Mucosa of descending colon (tissue), 3 donors: ENCODE measurements at regions not wholly inside any gene's neighbourhood (a gene's known extent, or its start where the extent isn't known, plus 50 kb on each side); places are given as distances from the start of the nearest gene placed in this dataset.

Experiments
- ATAC-seq: fragments of 200-7000 bp; cut with Tn5 transposase; one replicate; pipeline ENCODE4 v1.9.1; 2020; ENCODE audit warnings: mild to moderate bottlenecking, moderate library complexity
- DNase-seq, 3 donors: peaks; one replicate each; pipeline ENCODE4 v3.0.0-alpha.2; 2020
- H3K36me3 ChIP-seq: fragments of 200-600 bp; one replicate; pipeline ENCODE4 v1.8.0; 2021; ENCODE audit warnings: low read depth, mild to moderate bottlenecking
- H3K4me1 ChIP-seq: fragments of 200-600 bp; one replicate; pipeline ENCODE4 v1.8.0; 2021; ENCODE audit warnings: low read depth, mild to moderate bottlenecking
- H3K4me3 ChIP-seq: fragments of 200-600 bp; one replicate; pipeline ENCODE4 v1.8.0; 2021; ENCODE audit warnings: mild to moderate bottlenecking
- H3K9me3 ChIP-seq: fragments of 200-600 bp; one replicate; pipeline ENCODE4 v1.8.0; 2021; ENCODE audit warnings: mild to moderate bottlenecking
- intact Hi-C, 2 donors: fragments of 100-400 bp; cut with DNase I in 1 of 2; cut with micrococcal nuclease in 1 of 2; formaldehyde crosslinking; loops; one replicate each; pipeline versions ENCODE4 v1.11.0 to v1.11.1; 2022; cut with DNase I, micrococcal nuclease
- TF ChIP-seq, protein P1 (sequence below): fragments of 200-600 bp; IDR thresholded peaks from one replicate; pipeline ENCODE4 v1.8.0; 2022; ENCODE audit warnings: antibody characterized with exemption, mild to moderate bottlenecking
- donor health status: DM: no; HTN: no; CAD: no; lungs with moderate emphysema.
- donor health status: DM: no; HTN: no; CAD: no.
- donor health status: DM: no; HTN: yes; CAD: no.

DNA sequence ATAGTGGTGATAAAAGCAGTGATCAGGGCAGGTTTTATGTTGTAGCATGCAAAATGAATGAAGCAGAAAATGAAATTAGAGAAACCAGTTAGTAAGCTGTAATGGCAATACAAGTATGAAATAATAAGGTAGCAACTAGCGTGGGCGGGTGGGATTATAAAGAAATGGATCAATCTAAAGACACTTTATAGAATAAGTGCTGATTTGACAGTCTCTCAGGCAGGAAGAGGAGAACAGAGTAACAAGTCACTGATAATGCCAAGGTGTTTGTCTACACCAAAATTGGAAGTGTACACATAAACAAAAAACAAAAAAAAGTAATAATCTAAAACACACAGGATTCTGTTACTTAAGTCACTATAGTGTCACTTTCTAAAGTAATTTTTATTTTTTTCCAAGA is 51.0 kb upstream of the PCBP1 start:
- intact Hi-C loops = no loop called here
- ATAC-seq (no peak), DNase-seq (no peak)
- TF ChIP-seq, protein P1, sequence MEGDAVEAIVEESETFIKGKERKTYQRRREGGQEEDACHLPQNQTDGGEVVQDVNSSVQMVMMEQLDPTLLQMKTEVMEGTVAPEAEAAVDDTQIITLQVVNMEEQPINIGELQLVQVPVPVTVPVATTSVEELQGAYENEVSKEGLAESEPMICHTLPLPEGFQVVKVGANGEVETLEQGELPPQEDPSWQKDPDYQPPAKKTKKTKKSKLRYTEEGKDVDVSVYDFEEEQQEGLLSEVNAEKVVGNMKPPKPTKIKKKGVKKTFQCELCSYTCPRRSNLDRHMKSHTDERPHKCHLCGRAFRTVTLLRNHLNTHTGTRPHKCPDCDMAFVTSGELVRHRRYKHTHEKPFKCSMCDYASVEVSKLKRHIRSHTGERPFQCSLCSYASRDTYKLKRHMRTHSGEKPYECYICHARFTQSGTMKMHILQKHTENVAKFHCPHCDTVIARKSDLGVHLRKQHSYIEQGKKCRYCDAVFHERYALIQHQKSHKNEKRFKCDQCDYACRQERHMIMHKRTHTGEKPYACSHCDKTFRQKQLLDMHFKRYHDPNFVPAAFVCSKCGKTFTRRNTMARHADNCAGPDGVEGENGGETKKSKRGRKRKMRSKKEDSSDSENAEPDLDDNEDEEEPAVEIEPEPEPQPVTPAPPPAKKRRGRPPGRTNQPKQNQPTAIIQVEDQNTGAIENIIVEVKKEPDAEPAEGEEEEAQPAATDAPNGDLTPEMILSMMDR = no peak
- Histone ChIP-seq H3K4me3 (no peak overlapping the region), H3K4me1 (peaks cover 17% of the 10 kb centered on the region), H3K9me3 (no peaks in the 10 kb centered on the region), H3K36me3 (no peaks in the 10 kb centered on the region)

DNA sequence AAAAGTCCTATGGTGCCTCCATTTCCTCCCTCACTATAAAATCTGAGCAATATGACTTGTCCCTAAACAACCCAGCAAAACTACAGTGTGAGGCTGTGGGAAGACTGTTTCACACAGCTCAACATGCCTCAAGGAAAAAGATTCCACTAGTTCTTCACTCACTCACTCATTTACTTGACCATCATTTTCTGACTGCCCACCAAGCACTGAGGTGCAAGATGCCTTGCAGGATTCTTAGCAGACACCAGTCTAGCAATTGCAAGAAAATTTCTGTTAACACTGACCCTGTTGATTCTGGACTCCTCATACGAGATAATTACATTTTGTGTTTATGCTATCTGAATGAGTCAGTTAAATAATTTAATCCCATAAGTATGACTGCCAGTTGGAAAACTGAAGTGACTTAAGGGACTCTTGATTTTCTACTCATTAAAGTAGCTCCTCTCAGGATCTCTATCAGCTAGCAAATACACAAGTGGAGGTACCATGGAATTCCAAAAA is 51.9 kb upstream of the PCBP1 start:
- Histone ChIP-seq H3K4me3 (no peak overlapping the region), H3K36me3 (no peaks in the 10 kb centered on the region), H3K9me3 (no peaks in the 10 kb centered on the region), H3K4me1 (peaks cover 17% of the 10 kb centered on the region)
- DNase-seq = no peak
- peak; percentile 34 for ATAC-seq
- TF ChIP-seq, protein P1 = no peak
- intact Hi-C loops = no loop called here

DNA sequence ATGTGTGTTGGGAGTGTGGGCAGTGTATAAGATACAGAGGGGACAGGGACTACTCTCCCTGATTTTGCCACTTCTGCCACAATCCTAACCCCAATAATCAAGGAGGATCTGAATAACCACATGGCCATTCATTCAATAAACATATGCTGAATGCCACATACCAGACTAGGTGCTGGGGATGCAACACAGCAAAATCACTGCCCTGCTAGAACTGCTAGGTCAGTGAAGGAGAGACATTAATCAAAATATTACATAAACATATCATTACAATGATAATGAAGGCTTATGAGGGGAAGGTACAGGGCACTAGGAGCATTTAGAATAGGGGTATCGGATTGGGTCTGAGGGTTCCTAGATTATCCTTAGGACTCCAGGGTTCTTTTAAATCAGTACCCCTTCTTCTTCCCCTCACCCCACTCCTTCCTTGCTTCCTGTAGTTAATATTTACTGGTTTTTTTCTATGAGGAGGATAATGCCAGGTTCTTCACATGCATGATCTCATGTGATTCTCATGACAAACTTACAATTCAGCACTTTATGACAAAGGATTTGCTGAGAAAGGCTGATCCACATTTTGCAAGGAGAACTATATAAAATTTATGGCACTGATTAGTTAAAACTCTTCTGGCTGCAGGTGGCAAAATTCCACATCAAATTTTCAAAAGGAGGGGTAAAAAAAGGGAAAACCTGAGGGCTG is 56.4 kb upstream of the PCBP1 start:
- TF ChIP-seq, protein P1 = no peak
- no peaks in the 10 kb centered on the region for H3K9me3 ChIP-seq
- H3K4me1 ChIP-seq = peaks cover 15% of the 10 kb centered on the region
- H3K4me3 ChIP-seq = no peak overlapping the region
- no peak for ATAC-seq
- H3K36me3 ChIP-seq = no peaks in the 10 kb centered on the region
- intact Hi-C loops = no loop called here
- DNase-seq = no peak

DNA sequence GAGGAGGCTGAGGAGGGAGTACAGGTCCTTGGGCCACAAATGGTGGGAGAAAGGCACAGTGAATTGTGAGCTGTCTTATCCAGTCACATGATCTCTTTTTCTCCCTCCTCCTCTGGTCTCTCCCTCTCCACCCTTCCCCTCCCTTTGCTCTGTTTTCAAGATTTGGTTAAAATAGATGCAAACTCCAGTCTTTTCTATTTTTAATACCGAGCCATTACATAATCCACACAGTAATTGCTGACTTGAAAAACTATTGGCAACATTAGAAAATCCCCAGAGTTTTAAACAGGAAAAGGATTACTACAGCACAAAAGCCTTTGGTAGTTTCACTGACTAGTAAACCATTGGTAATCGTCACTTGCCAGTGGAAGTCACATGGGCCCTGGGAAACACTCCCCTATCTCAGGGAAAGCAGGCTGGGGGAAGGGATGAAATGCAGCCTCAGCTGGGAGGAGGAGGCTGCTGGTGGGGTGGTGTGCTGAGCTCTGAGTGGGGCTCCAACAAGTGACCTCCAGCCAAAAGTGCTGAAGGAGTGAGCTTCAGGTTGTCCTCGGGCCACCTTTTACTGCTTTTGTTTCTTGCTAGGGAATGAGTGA is 57.4 kb upstream of the PCBP1 start:
- H3K4me1 ChIP-seq = peaks cover 6% of the 10 kb centered on the region
- ATAC-seq (peak; percentile 74), DNase-seq (peak; percentile 45 to 60 (median 57))
- TF ChIP-seq, protein P1 = no peak
- intact Hi-C loops = no loop called here
- no peaks in the 10 kb centered on the region for H3K9me3 ChIP-seq
- H3K36me3 ChIP-seq = no peaks in the 10 kb centered on the region
- H3K4me3 ChIP-seq = no peak overlapping the region

DNA sequence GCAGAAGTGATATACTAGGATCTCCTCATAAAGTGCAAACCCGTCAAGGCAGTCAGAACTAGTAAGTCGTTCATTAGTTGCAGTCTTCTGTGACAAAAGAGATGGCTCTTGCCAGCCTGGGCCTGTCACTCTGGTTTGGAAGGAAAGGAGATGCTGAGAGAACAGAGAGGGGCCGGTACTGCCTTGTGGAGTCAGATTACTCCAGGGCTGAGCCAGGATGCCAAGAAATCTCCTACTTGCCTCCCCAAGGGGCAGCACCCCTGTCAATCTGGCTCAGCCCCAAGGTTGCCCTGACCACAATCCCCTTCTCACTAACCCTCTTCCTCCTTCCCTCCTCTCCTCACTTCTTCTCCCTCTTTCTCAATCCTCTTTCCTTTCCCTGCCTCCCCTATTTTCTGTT is 62.9 kb upstream of the ASPRV1 start:
- ATAC-seq (no peak), DNase-seq (no peak)
- intact Hi-C loops = no loop called here
- Histone ChIP-seq H3K4me3 (no peak overlapping the region), H3K4me1 (no peaks in the 10 kb centered on the region), H3K36me3 (no peaks in the 10 kb centered on the region), H3K9me3 (no peaks in the 10 kb centered on the region)
- TF ChIP-seq, protein P1 = no peak
